ENCODE measurements at regions not wholly inside any gene's neighbourhood (a gene's known extent, or its start where the extent isn't known, plus 50 kb on each side); places are given as distances from the start of the nearest gene placed in this dataset.
"Not testable (repeated sequence)": the region's sequence is repeated elsewhere in the genome, so short reads cannot be mapped to it uniquely, and the experiment has no call there.

DNA sequence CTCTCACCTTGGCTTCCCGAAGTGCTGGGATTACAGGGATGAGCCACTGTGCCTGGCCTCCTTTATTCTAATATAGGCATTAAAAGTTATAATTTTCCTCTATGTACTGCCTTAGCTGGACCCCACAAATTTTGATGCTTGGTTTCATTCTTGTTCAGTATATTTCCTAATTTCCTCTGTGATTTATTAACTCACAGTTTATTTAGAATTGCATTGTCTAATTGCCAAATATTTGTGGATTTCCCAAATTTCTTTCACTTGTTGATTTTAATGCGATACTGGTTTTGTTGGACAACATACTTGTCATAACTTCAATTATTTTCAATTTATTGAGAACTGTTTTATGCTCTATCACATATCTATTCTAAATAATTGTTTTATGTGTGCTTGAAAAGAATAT, 366.0 kb downstream of the OMA1 start:
- DNase-seq, result no peak

- not testable (repeated sequence) for DNase-seq
Observed at GRCh38 chr1:58169160-58169559, 377.4 kb downstream of the OMA1 start.

- DNase-seq, result not testable (repeated sequence)
Observed at GRCh38 chr1:58167131-58167530, 379.4 kb downstream of the OMA1 start.

DNA sequence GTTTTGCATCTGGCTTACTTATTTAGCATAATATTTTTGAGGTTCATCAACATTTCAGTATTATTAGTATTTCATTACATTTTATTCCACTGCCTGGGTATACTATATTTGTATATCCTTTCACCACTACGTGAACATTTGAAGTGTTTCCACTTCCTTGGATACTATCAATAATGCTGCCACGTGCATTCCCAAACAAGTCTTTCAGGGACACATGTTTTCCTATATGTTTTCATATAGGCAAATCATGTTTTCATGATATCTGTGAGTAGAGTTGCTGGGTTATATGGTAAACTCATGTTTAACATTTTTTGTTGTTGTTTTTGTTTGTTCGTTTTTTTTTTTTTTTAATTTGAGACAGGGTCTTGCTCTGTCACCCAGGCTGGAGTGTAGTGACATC, 380.1 kb downstream of the OMA1 start:
- DNase-seq, result no peak

DNA sequence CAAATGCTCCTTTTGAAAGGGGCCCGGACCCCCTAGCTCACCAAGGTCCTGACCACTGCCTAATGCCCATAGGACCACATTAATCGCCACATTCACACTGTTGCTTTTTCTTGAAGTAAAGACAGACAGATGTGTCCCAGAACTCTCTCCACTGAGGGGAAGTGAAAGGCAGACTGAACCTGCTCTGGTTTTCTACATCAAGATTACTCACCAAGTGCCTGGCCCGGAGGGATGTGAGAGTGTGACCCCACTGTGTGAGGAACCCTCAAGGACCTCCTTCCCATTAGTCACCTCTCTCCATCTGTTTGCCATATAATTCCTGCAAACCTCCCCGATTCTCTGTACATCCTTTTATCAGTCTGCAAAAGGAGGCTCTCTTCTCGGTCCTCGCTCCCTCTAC, 381.5 kb downstream of the OMA1 start:
- no peak for DNase-seq

GRCh38 chr1:58162952-58163550, 383.5 kb downstream of the OMA1 start:
- peak; percentile 70 to 77 for DNase-seq

DNA sequence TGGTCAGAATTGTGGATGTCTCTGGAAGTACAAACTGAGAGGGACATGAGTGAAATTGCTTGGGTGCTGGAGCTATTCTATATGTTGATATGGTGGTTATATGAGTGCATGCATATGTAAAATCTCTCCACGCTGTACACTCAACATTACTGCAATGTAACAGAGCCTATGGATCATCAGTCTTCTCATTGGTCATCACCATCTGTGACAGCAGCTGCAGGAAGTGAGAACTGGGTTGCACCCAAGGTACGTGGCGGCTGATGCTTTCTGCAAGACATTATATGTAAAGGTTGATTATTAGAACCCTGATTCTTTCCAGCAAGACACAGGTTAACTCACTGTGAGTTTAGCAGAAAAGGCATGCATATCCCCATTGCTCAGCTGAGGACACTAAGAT, 387.1 kb downstream of the OMA1 start:
- no peak for DNase-seq

- DNase-seq, result no peak
Observed at GRCh38 chr1:58158506-58159433, 387.8 kb downstream of the OMA1 start.

DNA sequence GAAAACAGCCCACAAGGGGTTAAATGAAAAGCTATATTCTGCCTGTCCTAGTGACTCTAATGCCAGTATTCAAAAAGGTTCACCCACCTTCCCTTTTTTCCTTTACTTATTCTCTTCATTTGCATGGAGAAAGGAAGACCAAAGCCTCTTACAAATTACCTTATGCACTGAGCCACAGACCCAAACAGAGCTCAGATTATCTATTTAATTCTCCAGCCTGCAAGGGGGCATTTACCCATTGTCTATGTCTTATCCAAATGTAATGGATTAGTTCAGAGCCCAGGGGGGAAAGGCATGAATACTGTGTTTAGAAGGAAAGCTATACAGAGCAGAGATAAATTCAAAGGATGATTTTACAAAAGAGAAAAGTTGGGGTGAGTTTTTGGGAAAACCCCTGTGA, 388.5 kb downstream of the OMA1 start:
- DNase-seq, result no peak

- peak; percentile 30 to 75 for DNase-seq
Observed at GRCh38 chr1:58157256-58157655, 389.3 kb downstream of the OMA1 start.

- DNase-seq, result no peak
Observed at GRCh38 chr1:58156831-58157230, 389.7 kb downstream of the OMA1 start.

- DNase-seq, result no peak
Observed at GRCh38 chr1:58156124-58156468, 390.4 kb downstream of the OMA1 start.

DNA sequence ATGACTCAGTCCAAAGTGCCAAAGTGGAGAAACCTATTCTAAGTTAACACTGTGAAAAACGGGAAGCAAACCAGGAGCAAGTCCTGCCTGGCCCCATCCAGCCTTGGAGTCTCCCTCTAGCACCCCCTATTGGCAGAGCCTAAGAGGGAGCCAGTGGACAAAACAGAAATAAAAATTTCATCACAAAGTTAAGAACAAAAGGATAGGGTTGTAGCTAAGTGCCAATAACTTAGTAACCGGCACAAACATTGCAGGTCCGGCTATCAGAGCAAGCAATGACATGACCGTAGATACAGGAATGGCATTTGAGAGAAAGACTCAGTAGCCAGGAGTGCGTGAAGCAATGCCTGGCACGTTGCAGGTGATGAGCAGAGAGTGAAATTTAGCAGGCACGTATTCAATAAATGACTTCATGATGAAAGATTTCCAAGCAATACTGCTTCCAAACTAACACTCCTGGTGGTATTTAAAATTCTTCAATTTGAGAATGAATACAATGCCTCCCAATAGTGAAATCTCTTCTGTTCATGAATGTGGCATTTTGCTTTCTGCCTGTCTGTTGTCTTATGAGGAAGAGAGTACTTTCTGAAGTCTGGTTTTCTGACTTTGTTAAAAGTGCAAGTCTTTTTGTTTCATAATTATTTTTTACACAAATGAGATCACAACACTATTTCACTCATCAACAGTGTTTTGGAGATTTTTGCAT, 391.0 kb downstream of the OMA1 start:
- DNase-seq, result peak in 1 of 2 experiments; percentile 11

- no peak for DNase-seq
Observed at GRCh38 chr1:58154256-58154655, 392.3 kb downstream of the OMA1 start.

- DNase-seq, result no peak
Observed at GRCh38 chr1:58152697-58153096, 393.8 kb downstream of the OMA1 start.

DNA sequence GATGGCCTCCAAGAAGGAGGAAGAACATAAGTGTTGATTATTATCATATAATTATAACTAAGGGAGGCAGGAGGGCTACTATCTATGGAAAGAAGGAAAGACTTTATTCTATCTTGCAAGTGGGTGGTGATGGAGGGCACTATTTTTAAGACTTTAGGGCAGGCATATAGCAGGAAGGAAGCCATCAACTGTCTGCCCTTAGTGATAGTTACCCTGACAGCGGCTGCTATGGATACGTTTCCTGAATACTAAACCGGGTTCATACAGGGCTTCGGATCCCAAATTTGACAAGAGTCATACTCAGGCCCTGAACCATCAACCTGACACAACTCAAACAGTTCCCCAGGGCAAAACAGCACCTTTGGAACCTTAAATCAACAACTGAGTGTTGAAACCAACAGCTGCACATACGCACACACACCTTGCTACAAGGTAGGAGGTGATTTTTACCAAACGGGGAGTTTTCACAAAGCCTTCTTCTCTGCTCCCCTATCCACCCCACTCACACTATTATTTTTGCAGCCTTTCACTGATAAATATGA, 397.2 kb downstream of the OMA1 start:
- peak; percentile 6 to 49 for DNase-seq

DNA sequence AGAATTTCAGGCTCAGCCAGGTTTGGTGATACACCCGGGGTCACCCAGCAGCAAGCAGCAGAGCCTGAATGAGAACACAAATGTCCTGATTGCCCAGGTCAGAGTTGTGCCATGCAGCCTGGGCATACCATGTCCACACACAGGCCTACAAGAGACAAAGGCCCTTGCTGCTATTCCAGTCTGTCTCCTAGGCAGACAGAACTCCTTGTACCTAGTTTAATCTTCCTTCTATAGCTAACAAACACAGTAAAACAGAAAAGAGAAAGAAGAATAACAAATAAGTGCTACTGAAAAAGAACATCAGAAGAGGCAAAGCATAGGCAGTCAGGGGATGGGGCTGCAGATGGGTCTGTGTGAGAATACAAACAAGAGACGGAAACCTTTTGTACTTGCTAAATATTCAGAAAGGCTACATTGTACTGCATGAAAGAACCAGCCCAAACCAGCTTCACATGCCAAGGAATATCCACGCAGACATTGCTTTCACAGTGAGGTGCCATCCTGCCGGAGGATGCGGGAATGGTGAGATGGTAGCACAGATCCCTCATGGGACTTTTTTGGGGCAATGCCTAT, 401.7 kb downstream of the OMA1 start:
- no peak for DNase-seq

DNA sequence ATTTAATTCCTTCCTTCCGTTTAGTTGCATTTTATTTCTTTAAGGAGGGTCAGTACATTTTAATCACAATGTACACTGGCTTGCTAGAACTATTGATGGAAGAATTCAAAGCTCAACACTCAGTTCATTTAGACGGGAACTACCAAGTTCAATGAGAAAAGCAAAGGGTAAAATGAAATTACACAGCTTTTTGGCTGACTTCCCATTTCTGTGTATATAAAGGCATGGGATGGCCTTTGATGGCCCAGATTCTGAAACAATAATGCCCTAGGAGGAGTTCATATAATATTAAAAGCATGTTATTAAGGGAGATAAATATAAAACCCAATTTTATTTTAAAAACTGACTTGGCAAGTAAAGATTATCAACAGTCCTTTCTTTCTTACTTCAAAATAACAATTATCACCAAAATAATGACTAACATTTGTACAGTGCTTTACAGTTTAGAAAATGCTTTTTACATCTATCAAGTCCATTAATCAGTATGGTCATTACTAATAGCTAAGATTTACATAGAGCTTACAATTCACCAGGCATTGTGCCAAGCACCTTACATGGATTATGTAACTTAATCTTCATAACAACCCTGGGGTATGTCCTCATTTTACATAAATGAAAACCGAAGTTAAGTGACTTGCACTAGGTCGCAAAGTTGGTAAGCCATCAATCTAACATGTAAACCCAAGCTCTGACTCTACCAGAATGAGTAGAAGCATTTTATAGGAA, 402.4 kb downstream of the OMA1 start:
- DNase-seq, result peak in 1 of 2 experiments; percentile 41

- DNase-seq, result no peak
Observed at GRCh38 chr1:58136387-58136786, 410.1 kb downstream of the OMA1 start.

DNA sequence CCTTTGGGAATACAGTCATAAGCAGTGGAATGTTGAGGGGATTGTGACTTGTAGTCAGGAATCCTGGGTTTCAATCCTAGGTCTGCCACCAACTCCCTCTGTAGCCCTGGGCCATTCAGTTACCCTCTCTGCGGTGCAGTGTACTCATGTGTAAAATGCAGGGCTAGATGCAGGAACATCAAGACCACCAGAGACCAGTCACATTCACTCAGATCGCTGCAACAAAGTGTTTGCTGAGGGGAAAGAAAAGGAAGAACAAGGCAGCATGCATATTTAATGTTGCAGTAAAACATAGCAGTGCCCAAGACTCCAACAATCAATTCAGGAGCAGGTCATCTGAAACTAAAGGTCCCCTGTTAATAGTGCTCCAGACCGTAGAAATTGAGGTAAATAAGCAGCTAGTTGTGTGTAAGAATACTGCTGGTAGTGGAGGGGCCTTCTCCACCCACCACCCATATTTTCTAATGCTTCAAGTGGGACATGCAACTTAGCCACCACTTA, 410.7 kb downstream of the OMA1 start:
- DNase-seq, result no peak

- DNase-seq, result no peak
Observed at GRCh38 chr1:58133562-58133961, 413.0 kb downstream of the OMA1 start.

GRCh38 chr1:58123051-58123450, 423.5 kb downstream of the OMA1 start:
- no peak for DNase-seq

All from NCI-H2081 (cell line).